A673 (cell line): ENCODE measurements at regions not wholly inside any gene's neighbourhood (a gene's known extent, or its start where the extent isn't known, plus 50 kb on each side); places are given as distances from the start of the nearest gene placed in this dataset.
"Not testable (repeated sequence)": the region's sequence is repeated elsewhere in the genome, so short reads cannot be mapped to it uniquely, and the experiment has no call there.

Experiments
- BruUV-seq: library from RNA; stranded (reverse); fragments of 400-500 nt; replicated peaks from 2 replicates; lab custom pipeline; 2021; lab: Mats Ljungman, UMichigan
- CTCF ChIA-PET: fragments of 300-600 bp; sonication (Branson Sonifier 250); formaldehyde crosslinking; loops from one replicate; lab custom pipeline; 2022; ENCODE audit warnings: antibody characterized with exemption; lab: Charles Lee
- POLR2A ChIA-PET: fragments of 300-600 bp; sonication (Branson Sonifier 250); formaldehyde crosslinking; loops from one replicate; lab custom pipeline; 2022; ENCODE audit warnings: antibody characterized with exemption; ENCODE audit not compliant: low non-redundant PET; lab: Charles Lee
- DNase-seq: peaks from one replicate; pipeline ENCODE4 v3.0.0-alpha.2; 2015; ENCODE audit warnings: low spot score
- H3K27ac ChIP-seq: fragments of 200-600 bp; sonication (generic); 2 replicates; pipeline ENCODE4 v1.5.1; 2016; ENCODE audit warnings: mixed run types, low read depth, mild to moderate bottlenecking, mixed read lengths, antibody characterized with exemption, low read length; ENCODE audit not compliant: poor library complexity, severe bottlenecking
- H3K27me3 ChIP-seq: fragments of 200-600 bp; sonication (generic); replicated peaks from 2 replicates; pipeline ENCODE4 v1.6.1; 2017; ENCODE audit warnings: mixed run types, low read depth, mild to moderate bottlenecking, mixed read lengths, antibody characterized with exemption, low read length; ENCODE audit not compliant: insufficient read depth, poor library complexity
- H3K36me3 ChIP-seq: fragments of 200-600 bp; sonication (generic); 2 replicates; pipeline ENCODE4 v1.6.1; 2016; ENCODE audit warnings: mixed run types, mild to moderate bottlenecking, mixed read lengths, antibody characterized with exemption, low read length; ENCODE audit not compliant: insufficient read depth, poor library complexity, severe bottlenecking
- H3K4me1 ChIP-seq: fragments of 200-600 bp; sonication (generic); 2 replicates; pipeline ENCODE4 v1.6.1; 2017; ENCODE audit warnings: mixed run types, mild to moderate bottlenecking, mixed read lengths, antibody characterized with exemption, low read length; ENCODE audit not compliant: insufficient read depth, poor library complexity, severe bottlenecking
- H3K4me3 ChIP-seq: fragments of 200-600 bp; sonication (generic); 2 replicates; pipeline ENCODE4 v1.5.1; 2016; ENCODE audit warnings: low read depth, mixed run types, mild to moderate bottlenecking, mixed read lengths, low read length; ENCODE audit not compliant: poor library complexity, severe bottlenecking
- H3K9me3 ChIP-seq: fragments of 200-600 bp; sonication (generic); 2 replicates; pipeline ENCODE4 v1.6.1; 2016; ENCODE audit warnings: mixed run types, low read depth, mild to moderate bottlenecking, mixed read lengths, antibody characterized with exemption, low read length; ENCODE audit not compliant: poor library complexity, severe bottlenecking
- CTCF ChIP-seq: fragments of 300-800, 200-600 bp; sonication (generic); conservative IDR thresholded peaks from 2 replicates; pipeline ENCODE4 v1.5.1; 2017; ENCODE audit warnings: low read depth, mild to moderate bottlenecking, antibody characterized with exemption, low read length, moderate library complexity, mixed read lengths
- EZH2 ChIP-seq: fragments of 200-600 bp; sonication (generic); IDR thresholded peaks from 2 replicates; pipeline ENCODE4 v1.6.1; 2017; ENCODE audit warnings: borderline replicate concordance, low read depth, mild to moderate bottlenecking, mixed read lengths, antibody characterized with exemption, low read length; ENCODE audit not compliant: poor library complexity, severe bottlenecking
- intact Hi-C: fragments of 100-400 bp; cut with micrococcal nuclease; formaldehyde crosslinking; loops from one replicate; pipeline ENCODE4 v1.10.0; 2022; ENCODE audit not compliant: unreplicated experiment

- TF ChIP-seq CTCF (no peak), EZH2 (no peak)
Observed at GRCh38 chr15:20407553-20407952, 134.0 kb downstream of the GOLGA6L6 start.

GRCh38 chr15:20404571-20404970 lies 137.0 kb downstream of the GOLGA6L6 start:
- H3K4me1 ChIP-seq, intact Hi-C loops, H3K36me3 ChIP-seq, POLR2A ChIA-PET, H3K27me3 ChIP-seq, DNase-seq, BruUV-seq, H3K27ac ChIP-seq, CTCF ChIA-PET, H3K4me3 ChIP-seq: not testable (repeated sequence)
- H3K9me3 ChIP-seq, result peaks cover 77% of the 10 kb centered on the region

More at GRCh38 chr15:20407553-20407952, 134.0 kb downstream of the GOLGA6L6 start:
- DNase-seq, result no peak
- Histone ChIP-seq H3K36me3 (no peaks in the 10 kb centered on the region), H3K4me1 (no peaks in the 10 kb centered on the region), H3K9me3 (peaks cover 70% of the 10 kb centered on the region), H3K27me3 (no peaks in the 10 kb centered on the region), H3K27ac (no peak overlapping the region), H3K4me3 (no peak overlapping the region)
- BruUV-seq, result no TSS peak
- ChIA-PET POLR2A (no interaction called here), CTCF (no interaction called here)
- intact Hi-C loops, result no loop called here

- H3K9me3 ChIP-seq, result peaks cover 74% of the 10 kb centered on the region
Observed at GRCh38 chr15:20402586-20402985, 139.0 kb downstream of the GOLGA6L6 start.

GRCh38 chr15:20401058-20401457 lies 140.5 kb downstream of the GOLGA6L6 start:
- H3K4me1 ChIP-seq, H3K4me3 ChIP-seq, POLR2A ChIA-PET, H3K27ac ChIP-seq, BruUV-seq, DNase-seq, intact Hi-C loops, CTCF ChIA-PET, H3K36me3 ChIP-seq, H3K27me3 ChIP-seq: not testable (repeated sequence)
- peaks cover 78% of the 10 kb centered on the region for H3K9me3 ChIP-seq

More at GRCh38 chr15:20402586-20402985, 139.0 kb downstream of the GOLGA6L6 start:
- H3K4me1 ChIP-seq, CTCF ChIA-PET, intact Hi-C loops, DNase-seq, BruUV-seq, H3K4me3 ChIP-seq, H3K27ac ChIP-seq, H3K36me3 ChIP-seq, H3K27me3 ChIP-seq, POLR2A ChIA-PET: not testable (repeated sequence)

GRCh38 chr15:20398680-20399079 lies 142.9 kb downstream of the GOLGA6L6 start:
- BruUV-seq, POLR2A ChIA-PET, intact Hi-C loops, DNase-seq, H3K4me1 ChIP-seq, H3K27me3 ChIP-seq, H3K36me3 ChIP-seq, H3K4me3 ChIP-seq, H3K27ac ChIP-seq, CTCF ChIA-PET: not testable (repeated sequence)
- H3K9me3 ChIP-seq, result peaks cover 83% of the 10 kb centered on the region

GRCh38 chr15:20388161-20388560 lies 153.4 kb downstream of the GOLGA6L6 start:
- BruUV-seq, H3K27ac ChIP-seq, H3K4me1 ChIP-seq, DNase-seq, POLR2A ChIA-PET, H3K27me3 ChIP-seq, H3K4me3 ChIP-seq, H3K36me3 ChIP-seq, CTCF ChIA-PET: not testable (repeated sequence)
- peaks cover 77% of the 10 kb centered on the region for H3K9me3 ChIP-seq
- intact Hi-C loops, result loop anchor here (5.0 kb wide), 1 partner anchor 46 kb away; no protein-coding TSS in a partner anchor
